ENCODE measurements at regions not wholly inside any gene's neighbourhood (a gene's known extent, or its start where the extent isn't known, plus 50 kb on each side); places are given as distances from the start of the nearest gene placed in this dataset.

- no peaks in the 10 kb centered on the region for H3K4me1 ChIP-seq
- no peaks in the 10 kb centered on the region for H3K36me3 ChIP-seq
- H3K27ac ChIP-seq: no peak overlapping the region
- in situ Hi-C loops (cut with MboI; ENCODE audit: low pct_ligation_motif_present in 1 of 4, low pct_unique_long_range_greater_than_20kb in 1 of 4, low sequenced_read_pairs in 3 of 4): no loop called here
- H3K4me3 ChIP-seq: no peak overlapping the region
- 50 to 68% methylated on average over 2 of the region's 2 CpGs for WGBS, 2 donors (ENCODE audit: low coverage in 1 of 2)
- intact Hi-C loops (cut with DNase I; ENCODE audit: low total_unique reads): no loop called here
- TF ChIP-seq, protein P1, sequence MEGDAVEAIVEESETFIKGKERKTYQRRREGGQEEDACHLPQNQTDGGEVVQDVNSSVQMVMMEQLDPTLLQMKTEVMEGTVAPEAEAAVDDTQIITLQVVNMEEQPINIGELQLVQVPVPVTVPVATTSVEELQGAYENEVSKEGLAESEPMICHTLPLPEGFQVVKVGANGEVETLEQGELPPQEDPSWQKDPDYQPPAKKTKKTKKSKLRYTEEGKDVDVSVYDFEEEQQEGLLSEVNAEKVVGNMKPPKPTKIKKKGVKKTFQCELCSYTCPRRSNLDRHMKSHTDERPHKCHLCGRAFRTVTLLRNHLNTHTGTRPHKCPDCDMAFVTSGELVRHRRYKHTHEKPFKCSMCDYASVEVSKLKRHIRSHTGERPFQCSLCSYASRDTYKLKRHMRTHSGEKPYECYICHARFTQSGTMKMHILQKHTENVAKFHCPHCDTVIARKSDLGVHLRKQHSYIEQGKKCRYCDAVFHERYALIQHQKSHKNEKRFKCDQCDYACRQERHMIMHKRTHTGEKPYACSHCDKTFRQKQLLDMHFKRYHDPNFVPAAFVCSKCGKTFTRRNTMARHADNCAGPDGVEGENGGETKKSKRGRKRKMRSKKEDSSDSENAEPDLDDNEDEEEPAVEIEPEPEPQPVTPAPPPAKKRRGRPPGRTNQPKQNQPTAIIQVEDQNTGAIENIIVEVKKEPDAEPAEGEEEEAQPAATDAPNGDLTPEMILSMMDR (IDR thresholded peaks at IDR 0.05): no peak
- TF ChIP-seq POLR2AphosphoS5 (IDR thresholded peaks at IDR 0.05) (no peak), EP300 (IDR thresholded peaks at IDR 0.05; ENCODE audit: low read depth) (no peak), POLR2A (IDR thresholded peaks at IDR 0.05) (no peak)
- no peak for DNase-seq
- H3K9me3 ChIP-seq: no peaks in the 10 kb centered on the region
- no peaks in the 10 kb centered on the region for H3K27me3 ChIP-seq
Measured at GRCh38 chr2:167475791-167476190, 587.5 kb downstream of the XIRP2 start.

GRCh38 chr2:167471734-167472133 lies 583.5 kb downstream of the XIRP2 start:
- Histone ChIP-seq H3K9me3 (no peaks in the 10 kb centered on the region), H3K27me3 (no peaks in the 10 kb centered on the region), H3K36me3 (no peaks in the 10 kb centered on the region), H3K4me1 (no peaks in the 10 kb centered on the region), H3K4me3 (no peak overlapping the region), H3K27ac (no peak overlapping the region)
- DNase-seq: no peak
- in situ Hi-C loops (cut with MboI; ENCODE audit: low pct_ligation_motif_present in 1 of 4, low pct_unique_long_range_greater_than_20kb in 1 of 4, low sequenced_read_pairs in 3 of 4) (no loop called here), intact Hi-C loops (cut with DNase I; ENCODE audit: low total_unique reads) (no loop called here)
- TF ChIP-seq, protein P1 (IDR thresholded peaks at IDR 0.05): no peak
- TF ChIP-seq POLR2A (IDR thresholded peaks at IDR 0.05): no peak
- TF ChIP-seq EP300 (IDR thresholded peaks at IDR 0.05; ENCODE audit: low read depth): no peak
- no peak for TF ChIP-seq POLR2AphosphoS5 (IDR thresholded peaks at IDR 0.05)

GRCh38 chr2:167471332-167471731 lies 583.1 kb downstream of the XIRP2 start:
- no peak for DNase-seq
- no peak overlapping the region for H3K27ac ChIP-seq
- H3K9me3 ChIP-seq: no peaks in the 10 kb centered on the region
- no peaks in the 10 kb centered on the region for H3K36me3 ChIP-seq
- TF ChIP-seq, protein P1 (IDR thresholded peaks at IDR 0.05): no peak
- no peak for TF ChIP-seq EP300 (IDR thresholded peaks at IDR 0.05; ENCODE audit: low read depth)
- in situ Hi-C loops (cut with MboI; ENCODE audit: low pct_ligation_motif_present in 1 of 4, low pct_unique_long_range_greater_than_20kb in 1 of 4, low sequenced_read_pairs in 3 of 4): no loop called here
- no peaks in the 10 kb centered on the region for H3K4me1 ChIP-seq
- no peak overlapping the region for H3K4me3 ChIP-seq
- intact Hi-C loops (cut with DNase I; ENCODE audit: low total_unique reads): no loop called here
- no peaks in the 10 kb centered on the region for H3K27me3 ChIP-seq

DNA sequence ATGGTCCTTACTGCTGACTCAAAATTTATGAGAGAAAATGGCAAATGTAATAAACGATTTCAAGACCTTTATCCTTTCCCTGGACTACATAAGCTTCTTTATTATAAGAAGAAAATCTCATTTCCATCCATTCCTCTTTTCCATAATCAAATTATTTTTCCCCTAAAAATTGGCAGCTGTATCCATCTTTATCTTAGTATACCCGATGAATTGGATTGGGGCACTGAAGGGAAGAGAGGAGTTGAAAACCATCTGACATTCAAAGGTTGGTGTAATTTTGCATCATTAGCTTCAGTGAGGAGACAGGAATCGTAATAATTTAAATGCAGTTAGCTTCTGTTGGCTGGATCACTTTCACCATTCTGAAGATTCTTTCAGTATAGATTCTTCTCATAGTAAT lies 574.1 kb downstream of the XIRP2 start:
- intact Hi-C loops (cut with DNase I; ENCODE audit: low total_unique reads): no loop called here
- 63 to 80% methylated on average over 3 of the region's 3 CpGs for WGBS, 2 donors (ENCODE audit: low coverage in 1 of 2)
- no peak overlapping the region for H3K27ac ChIP-seq
- H3K27me3 ChIP-seq: no peaks in the 10 kb centered on the region
- DNase-seq: no peak
- H3K36me3 ChIP-seq: no peaks in the 10 kb centered on the region
- no peak for TF ChIP-seq EP300 (IDR thresholded peaks at IDR 0.05; ENCODE audit: low read depth)
- TF ChIP-seq, protein P1 (IDR thresholded peaks at IDR 0.05): no peak
- TF ChIP-seq POLR2A (IDR thresholded peaks at IDR 0.05): no peak
- no peak for TF ChIP-seq POLR2AphosphoS5 (IDR thresholded peaks at IDR 0.05)
- no peak overlapping the region for H3K4me3 ChIP-seq
- in situ Hi-C loops (cut with MboI; ENCODE audit: low pct_ligation_motif_present in 1 of 4, low pct_unique_long_range_greater_than_20kb in 1 of 4, low sequenced_read_pairs in 3 of 4): no loop called here
- peaks cover 18 to 20% of the 10 kb centered on the region in 2 donors for H3K9me3 ChIP-seq
- H3K4me1 ChIP-seq: no peaks in the 10 kb centered on the region

All from transverse colon (tissue), 4 donors.